Gastrocnemius medialis (tissue), 4 donors: ENCODE measurements at regions not wholly inside any gene's neighbourhood (a gene's known extent, or its start where the extent isn't known, plus 50 kb on each side); places are given as distances from the start of the nearest gene placed in this dataset.

Source experiments
- ATAC-seq, 2 donors: fragments of 150-250 bp; one replicate each; pipeline ENCODE4 v1.9.1; 2016
- DNase-seq, 2 donors: peaks; one replicate each; pipeline ENCODE4 v3.0.0-alpha.2; 2019
- H3K27ac ChIP-seq, 4 donors: fragments of 200-600 bp; sonication (generic); 1 replicate in 1 of 4; 2 replicates in 3 of 4; pipeline ENCODE4 v1.5.1; 2016 to 2018; ENCODE audit warnings: mild to moderate bottlenecking in 2 of 4, moderate library complexity in 1 of 4
- H3K27me3 ChIP-seq, 3 donors: fragments of 200-600 bp; sonication (generic) in 2 of 3; 1 replicate in 1 of 3; 2 replicates in 2 of 3; pipeline versions ENCODE4 v1.5.1 to v1.6.0; 2016 to 2019; ENCODE audit warnings: mild to moderate bottlenecking in 1 of 3, moderate library complexity in 1 of 3
- H3K36me3 ChIP-seq, 2 donors: fragments of 200-600 bp; sonication (generic) in 1 of 2; one replicate each; pipeline ENCODE4 v1.5.1; 2017 to 2018
- H3K4me1 ChIP-seq, 2 donors: fragments of 200-600 bp; sonication (generic) in 1 of 2; one replicate each; pipeline ENCODE4 v1.5.1; 2016 to 2017; ENCODE audit warnings: mild to moderate bottlenecking in 2 of 2
- H3K4me3 ChIP-seq, 4 donors: fragments of 200-600 bp; sonication (generic) in 3 of 4; 1 replicate in 1 of 4; 2 replicates in 3 of 4; pipeline ENCODE4 v1.5.1; 2016 to 2019; ENCODE audit warnings: mild to moderate bottlenecking in 2 of 4
- H3K9me3 ChIP-seq, 3 donors: fragments of 200-600 bp; sonication (generic) in 2 of 3; 1 replicate in 1 of 3; 2 replicates in 2 of 3; pipeline ENCODE4 v1.5.1; 2016 to 2019
- POLR2A ChIP-seq, 2 donors: fragments of 450-650 bp; IDR thresholded peaks; one replicate each; pipeline ENCODE4 v1.6.1; 2017; ENCODE audit warnings: antibody characterized with exemption in 2 of 2, mild to moderate bottlenecking in 2 of 2, moderate library complexity in 2 of 2
- in situ Hi-C, 4 donors: fragments of 200-750 bp; cut with MboI; loops; one replicate each; pipeline versions ENCODE4 v1.15.0 to v1.8.0; 2017; ENCODE audit warnings: low sequenced_read_pairs in 4 of 4
- intact Hi-C: fragments of 100-400 bp; cut with DNase I; formaldehyde crosslinking; loops from one replicate; pipeline ENCODE4 v1.15.1; 2023; ENCODE audit warnings: low total_unique reads
- TF ChIP-seq, protein P1 (sequence below), 5 experiments: fragments of 450-650 bp in 3 of 5; fragments of 200-600 bp in 2 of 5; sonication (generic) in 2 of 5; IDR thresholded peaks in 4 of 5; conservative IDR thresholded peaks in 1 of 5; 1 replicate in 4 of 5; 2 replicates in 1 of 5; pipeline ENCODE4 v1.5.1; 2016 to 2019; ENCODE audit warnings: antibody characterized with exemption in 5 of 5, mild to moderate bottlenecking in 3 of 5, moderate library complexity in 3 of 5

- in situ Hi-C loops: no loop called here
- ATAC-seq: no peak
- no peak for DNase-seq
Observed at GRCh38 chr10:131806146-131806545, 94.7 kb upstream of the PPP2R2D start.

DNA sequence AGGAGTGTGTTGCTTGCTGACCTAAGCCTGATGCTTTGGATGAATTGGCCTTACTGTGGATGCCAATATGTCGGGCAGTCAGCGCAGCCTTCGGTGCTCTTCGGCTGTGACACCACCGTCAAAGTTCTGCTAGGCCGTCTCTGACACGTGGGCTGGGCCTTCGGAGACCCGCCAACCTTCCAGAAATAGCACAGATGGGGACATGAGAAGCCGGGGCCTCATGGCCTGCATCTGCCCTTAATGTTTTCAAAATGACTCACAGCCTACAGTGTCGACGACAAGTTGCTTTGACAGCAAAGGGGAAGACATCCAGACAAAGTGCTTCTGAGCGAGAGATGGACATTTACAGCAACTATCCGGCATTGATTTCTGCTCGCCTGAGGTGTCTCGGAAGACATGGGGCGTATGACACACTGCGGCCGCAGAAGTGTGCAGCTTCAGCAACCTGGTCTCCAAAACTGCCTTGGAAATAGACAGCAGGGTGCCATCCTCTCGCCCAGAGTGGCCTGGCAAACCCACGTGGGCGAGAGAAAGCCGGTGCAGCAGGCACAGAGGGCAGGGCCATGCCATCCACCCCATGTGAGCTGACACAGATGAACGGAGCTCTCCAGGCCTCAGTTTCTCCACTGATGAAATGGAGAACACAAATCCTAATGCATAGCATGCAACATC lies 94.0 kb upstream of the PPP2R2D start:
- Histone ChIP-seq H3K27me3 (peaks cover 3 to 8% (median 8%) of the 10 kb centered on the region in 3 donors), H3K4me3 (no peak overlapping the region)
- in situ Hi-C loops: no loop called here

More at GRCh38 chr10:131806146-131806545, 94.7 kb upstream of the PPP2R2D start:
- TF ChIP-seq POLR2A (IDR thresholded peaks at IDR 0.05): no peak
- TF ChIP-seq, protein P1, sequence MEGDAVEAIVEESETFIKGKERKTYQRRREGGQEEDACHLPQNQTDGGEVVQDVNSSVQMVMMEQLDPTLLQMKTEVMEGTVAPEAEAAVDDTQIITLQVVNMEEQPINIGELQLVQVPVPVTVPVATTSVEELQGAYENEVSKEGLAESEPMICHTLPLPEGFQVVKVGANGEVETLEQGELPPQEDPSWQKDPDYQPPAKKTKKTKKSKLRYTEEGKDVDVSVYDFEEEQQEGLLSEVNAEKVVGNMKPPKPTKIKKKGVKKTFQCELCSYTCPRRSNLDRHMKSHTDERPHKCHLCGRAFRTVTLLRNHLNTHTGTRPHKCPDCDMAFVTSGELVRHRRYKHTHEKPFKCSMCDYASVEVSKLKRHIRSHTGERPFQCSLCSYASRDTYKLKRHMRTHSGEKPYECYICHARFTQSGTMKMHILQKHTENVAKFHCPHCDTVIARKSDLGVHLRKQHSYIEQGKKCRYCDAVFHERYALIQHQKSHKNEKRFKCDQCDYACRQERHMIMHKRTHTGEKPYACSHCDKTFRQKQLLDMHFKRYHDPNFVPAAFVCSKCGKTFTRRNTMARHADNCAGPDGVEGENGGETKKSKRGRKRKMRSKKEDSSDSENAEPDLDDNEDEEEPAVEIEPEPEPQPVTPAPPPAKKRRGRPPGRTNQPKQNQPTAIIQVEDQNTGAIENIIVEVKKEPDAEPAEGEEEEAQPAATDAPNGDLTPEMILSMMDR (IDR thresholded peaks at IDR 0.05 in 4 of 5, conservative IDR thresholded peaks at IDR 0.05 in 1 of 5): no peak
- H3K4me1 ChIP-seq: no peaks in the 10 kb centered on the region
- H3K9me3 ChIP-seq: no peaks in the 10 kb centered on the region
- peaks cover 3 to 8% (median 7%) of the 10 kb centered on the region in 3 donors for H3K27me3 ChIP-seq
- H3K36me3 ChIP-seq: no peaks in the 10 kb centered on the region
- H3K4me3 ChIP-seq: no peak overlapping the region
- intact Hi-C loops: no loop called here
- H3K27ac ChIP-seq: no peak overlapping the region

GRCh38 chr10:131808370-131808930 lies 92.4 kb upstream of the PPP2R2D start:
- H3K9me3 ChIP-seq: no peaks in the 10 kb centered on the region
- DNase-seq (no peak), ATAC-seq (no peak)
- no peaks in the 10 kb centered on the region for H3K36me3 ChIP-seq
- no peak overlapping the region for H3K27ac ChIP-seq
- no peak overlapping the region for H3K4me3 ChIP-seq
- intact Hi-C loops: no loop called here
- TF ChIP-seq, protein P1 (IDR thresholded peaks at IDR 0.05 in 4 of 5, conservative IDR thresholded peaks at IDR 0.05 in 1 of 5): no peak
- TF ChIP-seq POLR2A (IDR thresholded peaks at IDR 0.05): no peak
- in situ Hi-C loops: no loop called here
- H3K4me1 ChIP-seq: no peaks in the 10 kb centered on the region
- H3K27me3 ChIP-seq: peaks cover 3 to 8% (median 8%) of the 10 kb centered on the region in 3 donors

More for the DNA sequence above, 94.0 kb upstream of the PPP2R2D start:
- DNase-seq: no peak
- no peak for TF ChIP-seq POLR2A (IDR thresholded peaks at IDR 0.05)
- TF ChIP-seq, protein P1 (IDR thresholded peaks at IDR 0.05 in 4 of 5, conservative IDR thresholded peaks at IDR 0.05 in 1 of 5): no peak
- Histone ChIP-seq H3K27ac (no peak overlapping the region), H3K4me1 (no peaks in the 10 kb centered on the region), H3K36me3 (no peaks in the 10 kb centered on the region), H3K9me3 (no peaks in the 10 kb centered on the region)
- intact Hi-C loops: no loop called here
- no peak for ATAC-seq

- in situ Hi-C loops: no loop called here
- ATAC-seq: no peak
- intact Hi-C loops: no loop called here
Observed at GRCh38 chr10:131810036-131810804, 90.6 kb upstream of the PPP2R2D start.

More at GRCh38 chr10:131810036-131810804, 90.6 kb upstream of the PPP2R2D start:
- DNase-seq: no peak
- peaks cover 3 to 8% (median 8%) of the 10 kb centered on the region in 3 donors for H3K27me3 ChIP-seq
- H3K9me3 ChIP-seq: no peaks in the 10 kb centered on the region
- no peaks in the 10 kb centered on the region for H3K4me1 ChIP-seq
- H3K4me3 ChIP-seq: no peak overlapping the region
- no peaks in the 10 kb centered on the region for H3K36me3 ChIP-seq
- H3K27ac ChIP-seq: no peak overlapping the region
- no peak for TF ChIP-seq POLR2A (IDR thresholded peaks at IDR 0.05)
- TF ChIP-seq, protein P1 (IDR thresholded peaks at IDR 0.05 in 4 of 5, conservative IDR thresholded peaks at IDR 0.05 in 1 of 5): no peak
